Activated CD8-positive, alpha-beta T cell treated with anti-CD3 and anti-CD28 coated beads for 36 hours (primary cell): ENCODE measurements at regions not wholly inside any gene's neighbourhood (a gene's known extent, or its start where the extent isn't known, plus 50 kb on each side); places are given as distances from the start of the nearest gene placed in this dataset.

Experiments
- ATAC-seq: fragments of 200-7000 bp; cut with Tn5 transposase; one replicate; pipeline ENCODE4 v1.10.0; 2021; ENCODE audit warnings: mild to moderate bottlenecking, moderate library complexity
- CTCF ChIA-PET: fragments of 350-600 bp; sonication (Branson Sonifier 250); formaldehyde crosslinking; loops from one replicate; lab custom pipeline; 2021; ENCODE audit warnings: antibody characterized with exemption; lab: Charles Lee
- POLR2A ChIA-PET: fragments of 350-600 bp; sonication (Branson Sonifier 250); formaldehyde crosslinking; loops from one replicate; lab custom pipeline; 2021; ENCODE audit warnings: antibody characterized with exemption; lab: Charles Lee
- DNase-seq: peaks from one replicate; pipeline ENCODE4 v3.0.0-alpha.2; 2020
- H3K27ac Mint-ChIP-seq: one replicate; pipeline ENCODE4 v1.8.0; 2021; ENCODE audit warnings: mild to moderate bottlenecking, mixed read lengths
- H3K27me3 Mint-ChIP-seq: one replicate; pipeline ENCODE4 v1.8.0; 2021; ENCODE audit warnings: mixed read lengths
- H3K36me3 Mint-ChIP-seq: one replicate; pipeline ENCODE4 v1.8.0; 2021; ENCODE audit warnings: low read depth, mixed read lengths
- H3K4me1 Mint-ChIP-seq: one replicate; pipeline ENCODE4 v1.8.0; 2021; ENCODE audit warnings: low read depth, mixed read lengths
- H3K4me3 Mint-ChIP-seq: one replicate; pipeline ENCODE4 v1.8.0; 2021; ENCODE audit warnings: mild to moderate bottlenecking, moderate library complexity, mixed read lengths
- H3K9me3 Mint-ChIP-seq: one replicate; pipeline ENCODE4 v1.8.0; 2021; ENCODE audit warnings: mixed read lengths
- CTCF ChIP-seq: fragments of 200-600 bp; IDR thresholded peaks from one replicate; pipeline ENCODE4 v1.8.0; 2022; ENCODE audit warnings: antibody characterized with exemption, mild to moderate bottlenecking
- intact Hi-C: fragments of 100-400 bp; cut with micrococcal nuclease; formaldehyde crosslinking; loops from one replicate; pipeline ENCODE4 v1.10.0; 2022

DNA sequence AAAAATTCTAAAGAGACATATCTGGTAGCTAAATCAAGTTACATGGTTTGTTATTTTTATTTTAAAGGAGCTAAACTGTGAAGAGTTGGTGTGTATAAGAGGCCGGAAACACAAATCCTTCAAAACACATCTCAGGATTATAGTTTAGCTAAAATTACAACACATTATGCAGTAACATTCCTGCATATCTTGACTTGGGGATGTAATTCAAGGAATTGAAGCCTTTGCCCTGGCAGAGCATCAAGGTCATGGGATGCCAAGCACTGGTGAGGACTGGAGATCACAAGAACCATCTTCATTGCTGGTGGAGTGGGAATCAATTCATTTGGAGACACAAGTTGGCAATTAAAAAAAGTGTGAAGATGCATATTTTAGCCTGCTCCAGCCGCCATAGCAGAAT, 86.8 kb upstream of the LSM6 start:
- peaks cover 7% of the 10 kb centered on the region for H3K27me3 Mint-ChIP-seq
- ChIA-PET POLR2A (no interaction called here), CTCF (no interaction called here)
- no peak for TF ChIP-seq CTCF
- no peak overlapping the region for H3K27ac Mint-ChIP-seq
- intact Hi-C loops: no loop called here
- DNase-seq (no peak), ATAC-seq (no peak)
- no peaks in the 10 kb centered on the region for H3K4me1 Mint-ChIP-seq
- no peak overlapping the region for H3K4me3 Mint-ChIP-seq
- H3K9me3 Mint-ChIP-seq: no peaks in the 10 kb centered on the region
- no peaks in the 10 kb centered on the region for H3K36me3 Mint-ChIP-seq

DNA sequence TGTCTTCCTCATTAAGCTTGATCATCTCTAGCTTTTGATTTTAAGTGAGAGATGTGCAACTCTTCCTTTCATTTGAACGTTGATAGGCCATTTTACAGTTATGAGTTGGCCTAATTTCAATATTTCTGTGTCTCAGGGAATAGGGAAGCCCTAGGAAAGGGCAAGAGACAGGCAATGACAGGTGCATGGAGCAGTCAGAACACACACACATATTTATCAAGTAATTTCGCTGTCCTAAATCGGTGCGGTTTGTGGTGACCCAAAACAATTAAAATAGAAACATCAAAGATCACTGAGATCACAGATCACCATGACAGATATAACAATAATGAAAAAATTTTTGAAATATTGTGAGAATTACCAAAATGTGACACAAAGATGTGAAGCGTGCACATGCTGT, 87.7 kb upstream of the LSM6 start:
- DNase-seq (no peak), ATAC-seq (no peak)
- H3K27ac Mint-ChIP-seq: no peak overlapping the region
- intact Hi-C loops: no loop called here
- no peak for TF ChIP-seq CTCF
- no peaks in the 10 kb centered on the region for H3K9me3 Mint-ChIP-seq
- peaks cover 7% of the 10 kb centered on the region for H3K27me3 Mint-ChIP-seq
- CTCF ChIA-PET: interaction anchor here (1.3 to 4.6 kb wide), 2 partner anchors 7 to 10 kb away, joined by 4 to 21 read pairs; no protein-coding TSS in a partner anchor
- no peaks in the 10 kb centered on the region for H3K36me3 Mint-ChIP-seq
- no peak overlapping the region for H3K4me3 Mint-ChIP-seq
- POLR2A ChIA-PET: no interaction called here
- no peaks in the 10 kb centered on the region for H3K4me1 Mint-ChIP-seq

DNA sequence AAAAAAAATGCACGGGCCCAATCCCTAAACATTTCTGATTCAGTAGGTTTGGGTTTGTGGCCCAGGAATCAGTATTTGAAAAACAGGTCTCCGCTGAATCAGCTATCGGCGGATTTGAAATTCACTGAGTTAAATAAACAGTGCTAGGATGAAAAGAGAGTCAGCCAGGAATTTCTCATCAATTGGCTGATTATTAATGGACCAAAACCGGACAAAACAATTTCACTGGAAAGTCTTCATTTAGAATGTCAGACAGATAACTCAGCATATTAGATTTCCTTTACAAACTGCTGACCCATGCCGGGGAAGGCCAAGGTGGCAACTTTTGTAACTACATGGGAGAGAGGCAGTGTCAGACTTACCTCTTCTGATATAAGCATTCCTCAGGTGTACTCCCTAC, 99.4 kb upstream of the LSM6 start:
- no peaks in the 10 kb centered on the region for H3K9me3 Mint-ChIP-seq
- intact Hi-C loops: no loop called here
- ATAC-seq: no peak
- CTCF ChIA-PET: interaction anchor here (1.5 to 3.4 kb wide), 2 partner anchors 19 to 24 kb away, joined by 3 to 9 read pairs; no protein-coding TSS in a partner anchor
- no peaks in the 10 kb centered on the region for H3K4me1 Mint-ChIP-seq
- H3K27me3 Mint-ChIP-seq: peaks cover 5% of the 10 kb centered on the region
- no peak for DNase-seq
- H3K36me3 Mint-ChIP-seq: no peaks in the 10 kb centered on the region
- no peak overlapping the region for H3K27ac Mint-ChIP-seq
- no peak overlapping the region for H3K4me3 Mint-ChIP-seq
- no peak for TF ChIP-seq CTCF
- POLR2A ChIA-PET: no interaction called here

- ChIA-PET POLR2A (interaction anchor here (1.5 kb wide), 1 partner anchor 132 kb away, joined by 3 read pairs; no protein-coding TSS in a partner anchor), CTCF (interaction anchor here (1.0 to 3.4 kb wide), 2 partner anchors 12 to 22 kb away, joined by 3 to 9 read pairs; no protein-coding TSS in a partner anchor)
- H3K4me3 Mint-ChIP-seq: no peak overlapping the region
- H3K27ac Mint-ChIP-seq: no peak overlapping the region
- intact Hi-C loops: no loop called here
- no peak for TF ChIP-seq CTCF
- DNase-seq (no peak), ATAC-seq (no peak)
- H3K9me3 Mint-ChIP-seq: no peaks in the 10 kb centered on the region
- H3K27me3 Mint-ChIP-seq: peaks cover 6% of the 10 kb centered on the region
- no peaks in the 10 kb centered on the region for H3K36me3 Mint-ChIP-seq
- no peaks in the 10 kb centered on the region for H3K4me1 Mint-ChIP-seq
Observed at GRCh38 chr4:146073517-146073916, 102.0 kb upstream of the LSM6 start.

DNA sequence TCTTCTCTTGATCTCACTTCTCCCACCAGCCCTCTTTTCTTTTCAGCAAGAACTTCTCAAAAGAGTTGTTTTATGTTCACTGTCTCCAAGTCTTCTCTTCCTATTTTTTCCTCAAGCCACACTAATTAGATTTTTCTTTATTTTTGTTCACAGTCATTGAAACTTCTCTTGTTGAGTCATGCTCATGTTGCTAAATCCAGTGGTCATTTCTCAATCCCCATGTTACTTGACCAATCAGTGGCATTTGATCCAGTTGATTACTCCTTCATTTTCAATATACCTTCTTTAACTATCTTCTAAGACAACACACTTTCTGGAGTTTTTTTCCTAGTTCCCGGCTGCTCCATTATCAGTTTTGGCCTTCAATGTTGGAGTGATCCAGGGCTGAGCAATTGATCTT, 103.1 kb upstream of the LSM6 start:
- Mint-ChIP-seq H3K27ac (no peak overlapping the region), H3K27me3 (peaks cover 8% of the 10 kb centered on the region), H3K36me3 (no peaks in the 10 kb centered on the region), H3K4me1 (no peaks in the 10 kb centered on the region), H3K9me3 (no peaks in the 10 kb centered on the region), H3K4me3 (no peak overlapping the region)
- ATAC-seq (no peak), DNase-seq (no peak)
- CTCF ChIA-PET: no interaction called here
- POLR2A ChIA-PET: no interaction called here
- TF ChIP-seq CTCF: no peak
- intact Hi-C loops: no loop called here
